ENCODE measurements at regions not wholly inside any gene's neighbourhood (a gene's known extent, or its start where the extent isn't known, plus 50 kb on each side); places are given as distances from the start of the nearest gene placed in this dataset.

- no peak for TF ChIP-seq CTCF (conservative IDR thresholded peaks at IDR 0.05 in 1 of 2, IDR thresholded peaks at IDR 0.05 in 1 of 2; ENCODE audit: extremely low read depth in 1 of 2, insufficient read depth in 1 of 2, low read depth in 1 of 2, low read length in 2 of 2)
- no peak for TF ChIP-seq EZH2 (IDR thresholded peaks at IDR 0.05; ENCODE audit: borderline replicate concordance, low read length)
Observed at GRCh38 chr11:116427903-116428637, 344.7 kb downstream of the BUD13 start.

Measured in mammary epithelial cell (primary cell).